CD4-positive, alpha-beta T cell treated with Interferon gamma for 1 hour (primary cell): ENCODE measurements at regions not wholly inside any gene's neighbourhood (a gene's known extent, or its start where the extent isn't known, plus 50 kb on each side); places are given as distances from the start of the nearest gene placed in this dataset.

Source experiments
- DNase-seq: peaks from one replicate; pipeline ENCODE4 v3.0.0-alpha.2; 2020

DNA sequence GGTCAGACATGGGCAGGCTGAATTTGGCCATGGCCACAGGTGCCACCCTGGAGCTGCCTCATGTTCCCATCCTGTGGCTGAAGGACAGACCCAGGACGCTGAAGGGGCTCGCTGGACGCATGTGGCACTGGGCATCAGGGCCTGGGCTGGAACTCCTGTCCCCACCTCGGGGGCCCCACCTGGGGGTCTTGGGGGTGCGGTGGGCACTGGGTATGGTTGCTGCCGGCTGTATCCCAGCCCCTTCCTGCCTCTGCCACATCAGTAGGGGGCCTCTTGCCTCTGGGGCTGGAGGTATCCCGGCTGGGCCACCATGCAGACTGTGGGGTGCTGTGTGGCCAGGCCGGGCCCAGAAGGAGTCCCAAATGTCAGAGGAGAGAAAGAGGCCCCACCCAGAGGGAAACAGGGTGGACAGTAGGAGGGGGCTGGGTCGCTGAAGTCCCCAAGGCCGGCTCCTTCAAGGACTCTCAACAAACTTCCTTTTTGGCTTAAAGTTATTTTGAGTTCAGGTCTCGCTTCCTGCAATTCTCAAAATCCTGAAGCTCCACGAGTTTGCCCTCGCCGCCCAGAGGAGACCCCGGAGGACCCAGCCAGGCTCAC is 78.7 kb downstream of the SIK1 start:
- DNase-seq, result no peak

DNA sequence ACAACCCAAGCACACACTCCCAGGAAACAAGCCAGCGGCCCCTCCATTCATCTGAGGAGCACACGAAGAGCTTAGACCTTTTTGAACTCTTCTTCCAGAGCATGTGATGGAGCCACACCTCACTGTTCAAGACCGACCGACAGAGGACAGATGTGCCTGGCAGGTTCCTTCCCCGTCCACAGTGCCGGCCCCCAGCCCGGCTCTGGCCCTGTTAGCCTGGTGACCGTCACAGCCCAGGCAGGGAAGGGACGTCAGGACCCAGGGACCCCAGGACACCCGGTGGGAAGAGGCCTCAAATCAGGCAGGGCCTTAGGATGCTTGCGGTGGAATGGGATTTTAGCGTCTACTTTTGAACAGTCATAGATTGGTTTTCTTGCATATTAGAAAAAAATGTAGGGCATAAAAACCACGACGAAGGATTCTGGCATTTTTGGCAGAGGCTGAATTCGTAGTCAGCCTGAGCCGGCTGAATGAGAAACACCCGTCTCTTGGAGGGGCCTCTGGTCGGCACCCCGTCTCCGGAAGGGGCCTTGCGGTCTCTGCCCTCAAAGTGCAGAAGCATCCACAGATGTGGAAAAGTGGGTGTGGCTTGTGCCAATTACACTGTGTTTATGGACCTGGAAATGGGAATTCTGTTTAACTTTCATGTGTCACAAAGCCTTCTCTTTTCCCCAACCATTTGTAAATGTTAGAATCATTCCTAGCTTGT is 79.3 kb downstream of the SIK1 start:
- no peak for DNase-seq

DNA sequence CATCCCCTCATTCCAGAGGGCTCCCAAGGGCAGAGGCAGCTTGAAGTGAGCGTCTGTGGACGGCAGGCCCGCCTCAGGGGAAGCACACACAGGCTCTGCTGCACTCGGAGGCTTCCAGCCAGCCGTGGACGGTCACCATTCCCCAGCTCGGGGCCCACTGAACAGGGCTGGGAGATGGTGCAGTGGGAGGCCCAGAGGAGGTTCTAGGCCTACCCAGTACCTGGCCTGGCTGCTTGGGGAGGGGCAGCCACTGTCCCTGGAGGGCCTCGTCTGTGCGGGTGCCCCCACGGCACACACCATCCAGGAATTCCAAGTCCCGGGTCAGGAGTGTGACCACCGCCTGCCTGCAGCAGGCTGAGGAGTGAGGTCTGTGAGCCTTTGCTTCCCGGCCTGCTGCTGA is 80.4 kb downstream of the SIK1 start:
- DNase-seq, result no peak

DNA sequence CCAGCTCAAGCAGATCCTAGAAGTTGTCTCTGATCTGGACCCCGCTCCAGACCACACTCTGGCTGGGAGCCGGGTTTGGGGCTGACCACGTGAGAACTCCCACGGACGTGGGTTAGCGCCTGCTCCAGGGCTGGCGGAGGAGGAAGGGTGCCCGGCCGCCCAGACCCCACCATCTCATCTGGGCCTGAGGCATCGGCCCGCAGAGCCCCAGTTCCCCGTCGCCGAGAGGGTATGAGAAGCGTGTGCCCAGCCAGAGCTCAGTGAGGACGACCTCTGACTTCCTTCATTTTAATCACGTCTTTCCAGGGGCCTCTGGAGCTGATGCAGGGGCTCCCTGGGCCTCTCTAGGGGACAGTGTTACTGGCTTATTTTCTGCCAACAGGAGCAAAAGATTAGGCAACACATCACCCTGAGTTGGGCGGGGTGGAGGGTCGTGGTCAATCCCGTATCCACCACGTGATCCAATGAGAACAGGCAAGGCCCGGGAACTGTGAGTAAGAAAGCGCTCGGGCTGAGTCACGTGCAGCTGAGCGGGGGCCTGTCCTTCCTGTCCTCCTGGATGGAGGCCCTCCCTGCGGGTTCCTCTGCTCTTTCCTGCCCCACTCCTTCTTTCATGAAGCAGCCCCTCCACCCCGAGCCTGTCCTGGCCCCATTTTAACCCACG is 81.1 kb downstream of the SIK1 start:
- peak; percentile 64 for DNase-seq

DNA sequence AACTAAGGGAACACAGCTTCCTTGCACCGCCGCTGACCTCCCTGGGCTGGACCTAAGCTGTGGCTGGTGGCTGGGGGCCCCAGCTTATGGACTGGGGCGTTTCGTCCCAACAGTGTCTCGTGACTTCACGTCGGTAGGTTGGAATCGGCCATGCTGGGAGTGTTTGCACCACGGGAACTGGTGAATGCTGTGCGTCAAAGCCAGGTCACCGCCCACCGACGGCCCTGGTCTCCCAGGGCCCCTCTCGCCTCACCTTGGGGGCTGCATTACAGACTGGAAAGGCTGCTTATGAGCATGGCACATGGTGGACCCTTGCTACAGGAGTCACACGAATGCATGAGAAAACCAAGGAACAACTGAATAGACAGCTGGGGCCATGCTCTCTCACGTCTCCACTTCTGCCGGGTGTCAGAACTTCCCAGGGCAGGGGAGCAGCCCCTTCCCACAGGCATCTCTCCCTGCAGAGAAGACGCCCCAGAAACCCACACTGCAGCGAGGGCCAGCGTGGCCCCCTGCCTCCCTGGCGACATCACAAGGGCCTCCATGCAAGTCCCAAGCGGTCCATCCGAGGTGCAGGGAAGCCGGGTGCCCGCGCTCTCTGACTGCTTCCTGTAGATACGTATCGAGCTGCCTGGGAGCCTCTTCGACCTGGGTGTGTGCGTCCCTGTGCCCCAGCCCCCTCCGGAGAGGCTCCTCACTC is 81.7 kb downstream of the SIK1 start:
- DNase-seq, result no peak

DNA sequence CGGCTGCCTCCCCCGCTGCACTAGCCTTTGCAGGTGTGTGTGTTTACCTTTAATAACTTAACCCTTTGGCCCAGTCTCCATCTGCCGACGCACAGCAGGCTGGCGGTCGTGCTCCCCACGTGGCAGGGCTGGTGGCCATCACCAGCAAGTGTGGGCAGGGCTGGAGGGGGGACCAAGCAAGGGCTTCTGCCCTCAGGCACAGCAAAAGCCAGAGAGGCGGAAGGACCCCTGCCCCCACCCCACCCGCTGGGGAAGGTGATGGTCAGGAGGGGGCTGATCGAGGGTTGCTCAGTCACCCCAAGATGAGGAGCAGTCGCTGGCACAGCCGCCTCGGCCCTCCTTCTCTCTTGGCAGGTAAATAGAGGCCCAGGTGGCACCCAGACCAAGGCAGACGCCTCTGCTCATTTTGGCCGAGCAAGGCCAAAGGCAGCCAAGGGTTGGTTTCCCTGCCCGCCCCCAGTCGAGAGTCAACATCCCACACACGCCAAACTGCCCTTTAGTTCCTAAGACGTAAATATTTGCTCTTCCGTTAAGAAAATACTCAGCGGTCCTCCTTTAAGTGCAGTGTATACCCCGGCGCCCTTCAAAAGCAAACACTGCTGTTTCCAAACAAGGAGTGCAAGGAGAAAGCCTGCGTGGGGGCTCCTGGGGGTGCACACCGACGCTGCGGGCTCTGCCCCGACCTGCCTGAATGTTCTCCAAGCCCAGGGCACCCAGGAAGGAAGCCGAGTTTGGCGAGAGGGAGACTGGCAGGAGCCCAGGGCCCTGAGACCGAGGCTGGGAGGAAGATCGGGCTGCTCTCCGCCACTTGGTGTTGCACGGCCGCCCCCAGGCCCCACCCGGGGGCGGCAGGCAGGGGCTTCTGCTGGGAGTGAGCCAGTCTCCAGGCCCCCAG is 82.7 kb downstream of the SIK1 start:
- no peak for DNase-seq

DNA sequence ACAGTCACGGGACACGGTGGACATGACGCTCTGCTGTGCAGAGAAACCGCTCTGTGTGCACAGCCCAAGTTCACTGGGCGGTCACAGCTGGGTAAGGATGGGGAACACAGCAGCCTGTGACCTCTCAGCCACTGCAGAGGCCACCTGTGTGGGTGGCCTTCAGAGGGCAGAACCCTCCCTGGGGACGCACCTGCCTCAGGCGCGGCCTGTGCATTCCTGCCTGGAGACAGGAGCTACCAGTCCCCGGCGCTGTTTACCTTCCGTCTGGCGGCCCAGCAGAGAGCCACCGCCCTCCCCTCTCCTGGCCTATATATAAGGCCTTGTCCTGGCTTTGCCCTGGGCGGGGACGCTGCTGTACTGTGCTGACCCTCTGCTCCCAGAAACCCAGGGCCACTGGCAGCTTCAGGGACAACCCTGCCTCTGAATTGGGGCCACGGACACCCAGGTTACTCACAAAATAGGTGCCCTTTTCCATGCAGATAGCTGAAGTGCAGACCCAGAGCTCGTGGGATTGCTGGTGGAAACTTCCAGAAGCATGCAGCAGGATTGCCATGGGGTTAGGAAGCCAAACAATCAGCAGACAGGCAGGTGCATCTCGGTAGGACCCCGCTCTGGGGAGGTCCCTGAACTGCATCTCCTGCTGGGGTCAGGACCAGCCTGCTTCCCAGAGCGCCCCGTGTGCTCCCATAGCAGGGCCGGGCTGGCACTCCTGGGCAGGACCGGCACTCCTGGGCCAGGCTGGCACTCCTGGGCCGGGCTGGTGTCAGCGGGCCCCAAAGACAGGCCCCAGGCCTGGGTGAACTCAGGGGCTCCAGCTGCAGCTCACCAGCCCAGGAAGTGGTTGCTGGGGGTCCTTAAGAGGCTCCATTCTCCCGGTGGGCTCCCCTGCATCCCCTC is 83.6 kb downstream of the SIK1 start:
- DNase-seq, result no peak

DNA sequence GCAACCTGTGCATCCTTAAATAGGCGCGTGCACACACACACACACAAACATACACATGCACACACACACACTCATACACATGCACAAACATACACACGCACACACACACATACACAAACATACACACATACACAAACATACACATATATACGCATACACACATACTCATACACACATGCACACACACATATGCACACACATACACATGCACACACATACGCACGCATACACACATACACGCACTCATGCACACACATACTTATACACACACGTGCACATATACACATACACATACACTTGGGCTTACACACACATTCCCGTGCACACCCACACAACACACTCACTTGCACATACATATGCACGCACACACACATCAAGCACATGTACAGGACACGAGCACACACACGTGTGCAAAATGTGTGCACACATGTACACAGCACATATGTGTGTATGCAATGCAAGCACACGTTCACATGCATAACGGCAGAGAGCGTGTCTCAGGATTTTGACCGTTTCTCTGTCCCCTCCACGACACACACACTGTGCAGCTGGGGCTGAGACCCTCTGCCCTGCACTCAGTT is 84.5 kb downstream of the SIK1 start:
- no peak for DNase-seq

DNA sequence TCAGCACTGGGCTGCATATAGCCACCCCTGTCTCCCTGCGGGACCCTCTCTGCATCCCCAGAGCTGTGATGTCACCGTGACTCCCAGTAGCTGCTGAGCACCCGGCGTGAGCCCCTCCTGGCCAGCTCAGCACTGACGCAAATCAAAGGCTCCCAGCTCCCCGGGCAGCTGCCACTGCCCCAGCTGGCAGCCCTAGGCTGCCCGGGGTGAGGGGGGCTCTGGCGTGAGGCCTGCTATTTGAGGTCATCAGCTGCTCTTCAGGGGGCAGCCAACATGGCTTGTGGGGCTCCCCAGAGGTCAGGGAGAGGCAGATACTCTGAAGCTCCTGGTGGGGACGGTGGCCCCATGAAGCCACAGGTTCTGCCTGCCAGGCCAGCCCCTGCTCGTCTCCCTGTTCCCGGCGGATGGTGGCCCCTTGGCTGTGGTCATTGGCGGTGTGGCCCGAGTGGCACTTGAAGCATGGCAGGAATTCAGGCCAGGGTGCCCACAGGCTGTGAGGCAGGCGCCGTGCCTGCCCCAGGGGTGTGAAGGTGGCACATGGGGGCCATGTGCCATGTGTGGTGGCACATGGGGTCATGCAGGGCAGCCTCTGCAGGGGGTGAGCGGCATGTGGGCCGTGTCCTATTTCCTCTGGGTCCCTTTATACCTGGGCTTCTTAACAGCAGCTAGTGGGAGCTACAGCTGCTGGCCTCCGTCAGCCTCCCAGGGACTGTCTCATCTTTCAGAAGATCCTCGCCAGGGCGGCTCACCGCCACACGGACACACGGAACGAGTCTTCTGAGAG is 85.4 kb downstream of the SIK1 start:
- DNase-seq, result no peak

DNA sequence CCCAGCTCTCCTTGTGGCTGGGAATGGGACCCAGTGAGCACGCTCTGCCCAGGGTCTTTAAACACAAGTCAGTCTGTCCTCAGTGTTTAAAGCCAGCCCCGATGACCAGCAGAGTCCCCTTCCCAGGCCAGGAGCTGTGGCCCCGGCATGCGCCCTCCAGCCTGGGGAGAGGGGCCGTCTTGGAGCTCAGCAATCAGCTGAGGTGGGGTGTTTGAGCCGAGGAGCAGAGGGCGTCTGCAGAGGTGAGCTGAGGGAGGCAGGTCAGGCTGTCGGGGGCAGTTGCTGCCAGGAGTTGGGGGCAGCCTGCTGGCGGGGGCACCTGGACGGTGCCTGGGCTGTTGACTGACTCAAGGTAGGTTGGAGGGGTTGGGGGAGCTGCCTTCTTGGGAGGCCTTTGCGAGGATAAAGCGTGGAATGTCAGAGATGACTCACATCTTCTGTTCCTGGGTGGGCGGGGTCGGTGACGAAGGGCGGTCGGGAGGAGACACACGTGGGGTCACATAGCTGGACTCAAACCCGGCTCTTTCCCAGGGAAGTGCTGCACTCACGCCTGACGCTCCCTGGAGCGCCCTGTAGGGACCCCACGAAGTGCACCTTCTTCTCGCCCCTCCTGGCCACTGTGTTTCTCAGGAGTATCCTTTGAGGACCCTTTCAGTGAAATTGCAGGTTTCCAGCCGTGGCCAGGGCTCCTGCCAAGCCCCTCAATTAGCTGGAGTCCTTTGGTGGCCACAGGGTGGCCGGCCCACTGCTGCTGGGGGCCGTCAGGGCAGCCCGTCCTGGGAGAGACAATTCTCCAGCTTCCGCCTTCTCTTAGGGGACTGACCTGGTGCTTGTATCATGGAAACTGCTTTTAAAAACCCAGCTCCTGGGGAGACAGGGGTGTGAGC is 86.2 kb downstream of the SIK1 start:
- no peak for DNase-seq

DNA sequence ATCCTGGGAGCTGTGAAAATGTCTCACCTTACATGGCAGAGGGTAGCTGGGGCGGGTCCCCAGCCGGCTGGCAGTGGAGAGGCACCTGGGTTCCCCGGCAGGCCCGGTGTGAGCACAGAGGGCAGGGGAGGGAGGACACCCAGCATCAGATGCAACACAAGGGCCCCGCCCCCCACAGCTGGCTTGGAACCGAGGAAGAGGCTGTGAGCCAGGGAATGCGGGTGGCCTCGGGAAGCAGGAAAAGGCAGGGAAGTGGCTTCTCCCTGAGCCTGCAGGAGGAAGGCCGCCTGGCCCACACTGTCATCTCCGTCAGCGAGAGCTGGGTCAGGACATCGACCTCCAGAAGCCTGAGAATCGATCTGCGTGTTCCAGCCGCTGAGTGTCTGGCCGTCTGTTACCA is 87.3 kb downstream of the SIK1 start:
- DNase-seq, result no peak

DNA sequence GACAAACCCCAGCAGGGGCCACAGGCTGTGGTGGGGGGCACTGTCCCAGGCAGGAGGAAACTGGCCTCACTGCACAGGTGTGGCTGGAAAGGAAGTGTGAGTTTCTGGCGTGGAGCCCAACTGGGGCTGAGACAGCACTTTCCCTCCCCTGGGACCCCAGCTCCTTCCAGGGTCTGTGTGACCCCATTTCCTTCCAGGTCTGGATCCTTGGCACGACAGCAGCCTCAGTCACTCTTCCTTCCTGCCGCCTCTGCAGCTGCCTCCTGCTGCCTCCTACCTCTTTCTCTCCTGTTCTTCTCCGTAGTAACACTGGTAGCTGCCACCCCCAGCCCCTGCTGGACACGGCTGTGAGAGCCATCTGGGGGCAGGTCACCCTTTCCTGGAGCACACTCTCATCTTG is 88.0 kb downstream of the SIK1 start:
- DNase-seq, result no peak

DNA sequence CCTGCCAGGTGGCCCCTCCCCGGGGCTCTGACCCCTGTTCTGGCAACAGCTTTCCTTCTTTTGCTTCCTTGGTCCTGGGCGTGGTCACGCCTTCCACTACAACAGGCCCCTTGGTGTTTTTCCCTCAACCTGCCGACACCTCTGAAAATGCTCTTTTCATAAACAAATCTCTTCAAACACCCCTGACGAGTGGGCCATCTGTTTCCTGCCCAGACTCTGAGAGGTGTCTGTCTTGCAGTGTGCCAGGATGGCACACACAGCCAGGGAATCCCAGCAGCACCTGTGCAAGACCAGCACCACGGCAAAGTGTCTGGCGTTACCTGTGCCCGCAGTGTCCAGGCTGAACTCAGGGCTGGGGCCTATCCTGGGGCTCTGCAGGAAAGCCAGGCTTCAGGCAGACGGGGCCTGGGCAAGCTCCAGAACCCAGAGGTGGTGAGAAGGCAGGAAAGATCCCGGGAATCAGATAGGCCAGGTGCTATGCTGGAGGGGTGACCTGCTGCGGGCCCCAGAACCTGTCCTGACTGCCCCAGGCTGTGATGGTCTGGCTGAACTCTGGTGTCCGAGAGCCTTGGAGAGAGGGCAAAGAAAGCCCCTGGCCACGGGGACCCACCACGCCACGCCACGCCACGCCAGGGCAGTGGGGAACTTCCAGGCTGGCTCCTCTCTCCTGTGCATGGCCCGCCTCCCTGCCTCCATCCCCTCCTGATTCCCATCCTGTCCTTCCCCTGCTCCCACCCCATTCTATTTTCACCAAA is 88.9 kb downstream of the SIK1 start:
- no peak for DNase-seq

DNA sequence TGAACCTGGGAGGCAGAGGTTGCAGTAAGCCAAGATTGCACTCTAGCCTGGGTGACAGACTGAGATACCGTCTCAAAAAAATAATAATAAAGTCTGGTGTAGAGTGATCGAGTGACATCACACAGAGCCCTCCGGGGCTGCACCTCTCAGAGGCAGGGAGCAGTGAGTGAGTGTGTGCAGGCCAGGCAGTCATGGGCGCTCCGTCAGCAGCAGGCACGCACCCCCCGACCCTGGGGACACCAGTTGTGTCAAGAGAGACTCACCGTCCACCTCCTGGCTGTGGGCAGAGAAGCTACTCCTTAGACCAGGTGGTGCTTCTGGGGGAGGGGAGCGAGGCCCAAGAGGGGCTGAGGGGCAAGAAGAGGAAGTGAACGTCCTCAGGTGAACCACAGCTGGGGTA is 91.8 kb downstream of the SIK1 start:
- no peak for DNase-seq

DNA sequence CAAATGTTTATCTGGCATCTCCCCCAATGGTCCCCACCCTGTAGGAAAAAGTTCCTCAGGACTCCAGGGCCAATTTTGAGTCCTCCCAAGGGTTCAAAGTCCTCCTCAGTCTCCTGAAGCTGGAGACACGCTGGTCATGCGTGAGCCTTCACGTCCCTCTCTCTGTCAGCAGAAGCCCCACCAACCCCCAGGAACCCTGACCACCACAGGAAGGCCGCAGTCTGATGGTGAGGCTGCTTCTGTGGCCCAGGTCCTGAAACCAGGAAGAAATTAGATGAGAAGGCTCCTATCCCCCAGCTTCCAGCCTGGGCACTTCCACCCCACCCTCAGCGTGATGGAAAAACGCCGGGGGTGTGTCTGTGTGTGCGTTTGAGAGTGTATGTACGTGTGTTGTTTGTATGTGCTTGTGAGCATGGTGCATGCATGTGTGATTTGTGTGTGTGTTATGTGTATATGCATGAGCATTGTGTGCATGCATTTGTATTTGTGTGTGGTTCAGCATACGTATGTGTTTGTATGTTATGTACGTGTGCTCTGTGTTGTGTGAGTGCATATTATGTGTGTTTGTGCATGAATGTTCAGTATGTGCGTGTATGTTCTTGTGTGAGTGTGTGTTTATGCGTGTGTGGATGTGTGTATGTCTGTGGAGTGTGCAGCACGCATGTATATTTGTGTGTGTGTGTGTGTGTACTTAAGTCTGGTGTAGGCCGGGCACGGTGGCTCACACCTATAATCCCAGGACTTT is 92.5 kb downstream of the SIK1 start:
- no peak for DNase-seq

DNA sequence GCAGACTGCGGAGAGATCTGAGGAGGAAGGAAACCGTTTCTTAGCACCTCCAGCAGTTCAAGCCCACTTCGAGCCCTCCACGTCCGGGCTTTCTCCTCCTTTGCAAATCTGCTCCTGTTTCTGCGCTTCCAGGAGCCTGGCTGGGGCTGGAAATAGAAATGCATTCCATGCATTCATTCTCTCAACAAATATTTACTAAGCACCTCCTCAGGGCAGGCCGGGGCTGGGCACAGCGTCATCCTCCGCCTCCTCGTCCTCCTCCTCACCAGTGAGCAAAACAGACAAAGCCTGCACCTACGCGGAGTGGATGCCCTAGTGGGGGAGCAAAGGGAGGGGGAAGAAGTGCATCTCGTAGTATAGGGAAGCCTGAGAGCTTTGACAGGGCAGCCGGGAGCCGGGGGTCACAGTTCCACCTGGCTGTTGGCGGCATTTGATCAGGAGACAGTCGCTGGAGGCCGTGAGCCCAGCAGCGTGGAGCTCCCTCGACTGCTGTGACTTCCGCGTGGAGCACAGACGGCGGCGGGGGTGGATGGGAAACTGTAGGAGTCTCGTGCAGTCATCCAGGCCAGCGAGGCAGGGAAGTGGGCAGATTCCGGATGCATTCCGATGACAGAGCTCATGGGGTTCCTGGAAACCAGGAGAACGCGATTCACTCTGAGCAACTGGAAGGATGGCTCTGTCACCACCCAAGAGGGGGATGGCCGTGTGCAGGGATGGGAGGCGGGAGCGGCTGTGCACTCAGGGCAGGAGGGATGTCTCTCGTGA is 93.5 kb downstream of the SIK1 start:
- no peak for DNase-seq

DNA sequence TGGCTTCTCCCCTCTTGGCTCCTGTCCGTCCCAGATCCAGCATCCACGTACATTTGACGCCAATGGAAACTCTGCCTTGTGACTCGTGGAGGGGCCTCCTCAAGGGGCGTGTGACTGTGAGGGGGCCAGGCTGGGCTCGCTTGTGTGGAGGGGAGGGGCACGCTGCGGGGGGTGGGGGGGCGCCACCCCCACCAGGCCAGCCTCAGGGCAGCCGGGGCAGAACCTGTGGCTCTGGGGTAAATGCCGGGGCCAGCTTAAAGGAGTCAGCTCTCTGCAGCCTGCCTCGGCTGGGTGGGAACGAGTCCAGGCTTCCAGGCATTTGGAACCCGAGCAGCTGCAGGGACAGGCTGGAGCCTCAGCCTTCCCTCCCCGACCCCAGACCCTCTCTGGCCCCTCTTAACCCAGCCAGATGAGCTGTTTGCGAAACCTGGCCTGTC is 94.1 kb downstream of the SIK1 start:
- DNase-seq, result no peak
